K562 (cell line): ENCODE measurements at regions not wholly inside any gene's neighbourhood (a gene's known extent, or its start where the extent isn't known, plus 50 kb on each side); places are given as distances from the start of the nearest gene placed in this dataset.

Experiments
- ATAC-seq: fragments of 200-7000 bp; cut with Tn5 transposase; 3 replicates; pipeline ENCODE4 v1.9.1; 2020; ENCODE audit warnings: moderate library complexity
- BruUV-seq: library from RNA; stranded (reverse); fragments of 400-500 nt; replicated peaks from 2 replicates; lab custom pipeline; 2021; lab: Mats Ljungman, UMichigan
- CTCF ChIA-PET: fragments of 300-600 bp; formaldehyde crosslinking; extraction: SDS; loops from one replicate; lab custom pipeline; 2021; ENCODE audit warnings: low intra/inter-chr PET ratio; lab: Yijun Ruan, JAX
- POLR2A ChIA-PET: fragments of 300-600, 350-650 bp; sonication (Branson Sonifier 250); formaldehyde crosslinking; extraction: SDS; loops from one replicate; lab custom pipeline; 2021; ENCODE audit warnings: antibody characterized with exemption, inconsistent platforms; lab: Yijun Ruan, JAX
- DNase-seq, 4 experiments: peaks; one replicate each; pipeline versions ENCODE4 v3.0.0 to v3.0.0-alpha.2; 2011 to 2018; ENCODE audit warnings: low spot score in 3 of 4, mixed read lengths in 3 of 4; ENCODE audit errors: extremely low read depth in 1 of 4
- FAIRE-seq: peaks from 2 replicates; lab custom pipeline; 2011; peaks lifted over from hg19 to GRCh38; lab: Jason Lieb, UNC
- H2AFZ ChIP-seq: 2 replicates; pipeline ENCODE4 v1.6.0; 2011; ENCODE audit warnings: low read depth, low read length, control low read depth, inconsistent platforms
- H3K27ac ChIP-seq: fragments of 200-600 bp; 3 replicates; pipeline ENCODE4 v1.8.0; 2011; ENCODE audit warnings: low read depth, mild to moderate bottlenecking, control low read depth, inconsistent platforms, low read length, moderate library complexity, mixed read lengths; ENCODE audit errors: extremely low read depth
- H3K27me3 ChIP-seq, 2 experiments: fragments of 300-600 bp in 1 of 2; 2 replicates in 1 of 2; 3 replicates in 1 of 2; pipeline versions ENCODE4 v1.6.0 to v1.8.0; 2011; ENCODE audit warnings: inconsistent platforms in 2 of 2, low read length in 2 of 2, mild to moderate bottlenecking in 1 of 2, mixed read lengths in 1 of 2, moderate library complexity in 1 of 2; ENCODE audit not compliant: control insufficient read depth in 2 of 2, insufficient read depth in 2 of 2
- H3K36me3 ChIP-seq: fragments of 300-600 bp; 3 replicates; pipeline ENCODE4 v1.8.0; 2011; ENCODE audit warnings: mild to moderate bottlenecking, low read length, inconsistent platforms; ENCODE audit not compliant: control insufficient read depth, insufficient read depth
- H3K4me1 ChIP-seq, 2 experiments: fragments of 200-600 bp in 1 of 2; replicated peaks in 1 of 2; 2 replicates in 1 of 2; 3 replicates in 1 of 2; pipeline versions ENCODE4 v1.5.1 to v1.8.0; 2011; ENCODE audit warnings: inconsistent platforms in 2 of 2, low read length in 2 of 2, mild to moderate bottlenecking in 1 of 2, mixed read lengths in 1 of 2, moderate library complexity in 1 of 2; ENCODE audit not compliant: control insufficient read depth in 2 of 2, insufficient read depth in 2 of 2
- H3K4me2 ChIP-seq: 2 replicates; pipeline ENCODE4 v1.6.1; 2011; ENCODE audit warnings: low read length, control low read depth, inconsistent platforms, mixed read lengths; ENCODE audit not compliant: insufficient read depth
- H3K4me3 ChIP-seq: fragments of 200-600 bp; sonication (generic), shearing (Covaris generic); 2 replicates; pipeline ENCODE4 v1.5.1; 2016; ENCODE audit warnings: control low read depth, inconsistent platforms
- H3K79me2 ChIP-seq: fragments of 200-600 bp; 3 replicates; pipeline ENCODE4 v1.8.0; 2011; ENCODE audit warnings: low read length, inconsistent platforms; ENCODE audit not compliant: control insufficient read depth, insufficient read depth
- H3K9ac ChIP-seq, 2 experiments: 2 replicates each; pipeline versions ENCODE4 v1.6.0 to v1.6.1; 2011; ENCODE audit warnings: low read depth in 2 of 2, low read length in 2 of 2, control low read depth in 1 of 2, inconsistent platforms in 1 of 2, mild to moderate bottlenecking in 1 of 2, mixed read lengths in 1 of 2; ENCODE audit not compliant: insufficient read depth in 1 of 2
- H3K9me1 ChIP-seq: one replicate; pipeline ENCODE4 v1.6.0; 2011; ENCODE audit warnings: inconsistent platforms, mild to moderate bottlenecking, low read length, moderate library complexity; ENCODE audit not compliant: control insufficient read depth, insufficient read depth
- H3K9me3 ChIP-seq: replicated peaks from 2 replicates; pipeline ENCODE4 v1.5.1; 2011; ENCODE audit warnings: low read depth, low read length, inconsistent platforms; ENCODE audit not compliant: control insufficient read depth, insufficient read depth
- H4K20me1 ChIP-seq: replicated peaks from 2 replicates; pipeline ENCODE4 v1.6.1; 2011; ENCODE audit warnings: low read length, inconsistent platforms, mixed read lengths; ENCODE audit not compliant: control insufficient read depth, insufficient read depth
- EGR1 ChIP-seq: fragments of 450-650 bp; conservative IDR thresholded peaks from 2 replicates; pipeline ENCODE4 v1.6.1; 2017; ENCODE audit warnings: mild to moderate bottlenecking
- ESRRA ChIP-seq: fragments of 450-650 bp; IDR thresholded peaks from 2 replicates; pipeline ENCODE4 v1.6.1; 2014; ENCODE audit warnings: low read depth, mild to moderate bottlenecking, moderate library complexity, borderline replicate concordance
- POU5F1 ChIP-seq: fragments of 150-350 bp; IDR thresholded peaks from 2 replicates; pipeline ENCODE4 v1.6.1; 2014; ENCODE audit warnings: borderline replicate concordance, low read length, low read depth, mild to moderate bottlenecking; ENCODE audit not compliant: partially characterized antibody
- PTBP1 ChIP-seq: fragments of 200-400 bp; formaldehyde crosslinking; IDR thresholded peaks from 2 replicates; pipeline ENCODE4 v1.6.1; 2017; ENCODE audit warnings: low read depth, low read length
- RBM25 ChIP-seq: fragments of 200-400 bp; formaldehyde crosslinking; IDR thresholded peaks from 2 replicates; pipeline ENCODE4 v1.6.1; 2018; ENCODE audit warnings: low read length, low read depth, moderate library complexity; ENCODE audit not compliant: severe bottlenecking
- RBM34 ChIP-seq: fragments of 200-400 bp; formaldehyde crosslinking; IDR thresholded peaks from 2 replicates; pipeline ENCODE4 v1.6.1; 2018; ENCODE audit warnings: low read length, borderline replicate concordance; ENCODE audit not compliant: insufficient read depth
- WGBS: fragments of 100-300 bp; shearing (Covaris generic); methylation state at CpG from one replicate; pipeline ENCODE4 v1.1.6; 2016; ENCODE audit warnings: low coverage, mixed read lengths; ENCODE audit not compliant: insufficient coverage; ENCODE audit errors: missing lambda C conversion rate; 5-methylcytosine and 5-hydroxymethylcytosine counted together
- in situ Hi-C: fragments of 300-500 bp; cut with MboI; formaldehyde crosslinking; loops from 4 replicates; pipeline ENCODE4 v1.15.0; 2018; ENCODE audit warnings: inconsistent platforms, mixed read lengths
- intact Hi-C: fragments of 100-400 bp; cut with micrococcal nuclease; formaldehyde crosslinking; loops from 2 replicates; pipeline ENCODE4 v1.14.2; 2022
- TF ChIP-seq, protein P1 (sequence below): sonication (generic); formaldehyde crosslinking; IDR thresholded peaks from 2 replicates; pipeline ENCODE4 v1.9.0; 2022; ENCODE audit warnings: mild to moderate bottlenecking, missing genetic modification reagents

DNA sequence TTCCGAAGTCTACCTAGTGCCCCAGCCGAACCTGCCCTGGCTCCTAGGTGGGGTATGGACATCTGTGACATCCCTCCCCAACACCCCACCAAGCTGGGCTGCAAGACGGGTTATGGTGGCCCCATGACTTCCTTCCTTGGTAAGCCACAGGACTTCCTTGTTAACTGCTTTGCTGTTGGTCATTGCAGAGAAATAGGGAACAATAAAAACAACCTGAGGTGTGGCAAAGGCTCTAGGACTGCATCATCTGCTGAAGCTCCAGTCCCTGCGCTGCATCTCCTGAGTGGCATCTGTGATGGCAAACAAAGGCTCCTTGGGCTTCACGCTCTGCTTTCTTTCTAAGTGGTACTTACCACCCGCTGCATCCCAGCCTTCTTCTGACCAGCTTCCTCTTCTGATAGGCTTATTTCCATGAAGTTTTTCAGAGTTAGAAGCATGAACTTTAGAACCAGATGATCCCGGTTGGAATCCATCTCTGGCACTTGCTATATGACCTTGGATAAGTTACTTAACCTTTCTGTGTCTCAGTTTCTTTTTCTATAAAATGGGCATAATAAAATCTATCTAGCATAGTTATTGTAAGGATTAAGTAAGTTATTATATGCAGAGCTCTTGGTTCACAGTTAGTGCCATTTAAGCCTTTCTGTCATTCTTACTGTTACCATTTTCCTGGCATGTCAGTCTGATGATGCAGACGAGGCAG is 216.8 kb downstream of the RPS24 start:
- no peak for FAIRE-seq
- ChIA-PET POLR2A (interaction anchor here (1.3 to 1.4 kb wide), 2 partner anchors 11 to 21 kb away, joined by 3 to 4 read pairs; no protein-coding TSS in a partner anchor), CTCF (no interaction called here)
- no peak overlapping the region for H3K4me3 ChIP-seq
- peaks cover 0 to 4% of the 10 kb centered on the region in 2 experiments; a peak in 3 of 5 replicates for H3K4me1 ChIP-seq
- no TSS peak for BruUV-seq
- under 1% methylated on average over 8 of the region's 8 CpGs for WGBS
- no peaks in the 10 kb centered on the region for H4K20me1 ChIP-seq
- no peak overlapping the region for H3K27ac ChIP-seq
- in situ Hi-C loops (no loop called here), intact Hi-C loops (no loop called here)
- H3K9me3 ChIP-seq, result no peaks in the 10 kb centered on the region
- no peak overlapping the region for H3K9ac ChIP-seq
- H3K9me1 ChIP-seq, result no peaks in the 10 kb centered on the region
- no peak for ATAC-seq
- peaks cover 9 to 43% of the 10 kb centered on the region in 2 experiments; a peak in 4 of 5 replicates for H3K27me3 ChIP-seq
- TF ChIP-seq POU5F1 (no peak), PTBP1 (no peak), RBM34 (no peak), EGR1 (no peak), RBM25 (peak; percentile 70), ESRRA (peak; percentile 63; the same call in 1 of the 2 replicates)
- TF ChIP-seq, protein P1, sequence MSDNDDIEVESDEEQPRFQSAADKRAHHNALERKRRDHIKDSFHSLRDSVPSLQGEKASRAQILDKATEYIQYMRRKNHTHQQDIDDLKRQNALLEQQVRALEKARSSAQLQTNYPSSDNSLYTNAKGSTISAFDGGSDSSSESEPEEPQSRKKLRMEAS (CRISPR knock-in tag), result no peak
- no peaks in the 10 kb centered on the region for H3K36me3 ChIP-seq
- no peaks in the 10 kb centered on the region for H3K79me2 ChIP-seq
- H2AFZ ChIP-seq, result no peak overlapping the region
- no peak overlapping the region for H3K4me2 ChIP-seq
- no peak for DNase-seq
